ENCODE measurements at regions not wholly inside any gene's neighbourhood (a gene's known extent, or its start where the extent isn't known, plus 50 kb on each side); places are given as distances from the start of the nearest gene placed in this dataset.

GRCh38 chr5:35470866-35471265 is 146.8 kb upstream of the SPEF2 start:
- 66 to 82% methylated on average over 2 of the region's 2 CpGs for WGBS, 2 experiments (ENCODE audit: low coverage in 1 of 2, low lambda C conversion rate in 2 of 2, missing lambda C conversion rate in 2 of 2)
- H3K9me3 ChIP-seq (ENCODE audit: low read depth), result no peaks in the 10 kb centered on the region
- no peak overlapping the region for H3K4me3 ChIP-seq
- no peak overlapping the region for H2AFZ ChIP-seq
- in situ Hi-C loops (cut with MboI), result no loop called here
- no peak overlapping the region for H3K27ac ChIP-seq
- no peak overlapping the region for H3K4me2 ChIP-seq (ENCODE audit: unreplicated experiment)
- H4K20me1 ChIP-seq (ENCODE audit: insufficient read depth), result no peaks in the 10 kb centered on the region
- H3K4me1 ChIP-seq (ENCODE audit: insufficient read depth), result no peaks in the 10 kb centered on the region
- H3K9me2 ChIP-seq (ENCODE audit: insufficient read depth), result no peaks in the 10 kb centered on the region
- H3K36me3 ChIP-seq (ENCODE audit: low read depth), result no peaks in the 10 kb centered on the region
- no peak overlapping the region for H3K9ac ChIP-seq
- H3K79me2 ChIP-seq (ENCODE audit: insufficient read depth), result no peaks in the 10 kb centered on the region
- 0 out of 2 replicates have a peak, but pooled peaks cover 4% of the 10 kb centered on the region for H3K27me3 ChIP-seq (replicated peaks; ENCODE audit: insufficient read depth)
- TF ChIP-seq EZH2phosphoT487 (IDR thresholded peaks at IDR 0.05; ENCODE audit: insufficient read depth, low read depth), result no peak
- no peaks in the 10 kb centered on the region for H3F3A ChIP-seq (ENCODE audit: insufficient read depth)
- DNase-seq, result peak; percentile 50

GRCh38 chr5:35468811-35469210 is 148.9 kb upstream of the SPEF2 start:
- in situ Hi-C loops (cut with MboI), result no loop called here
- H3K4me3 ChIP-seq, result no peak overlapping the region
- no peaks in the 10 kb centered on the region for H3K36me3 ChIP-seq (ENCODE audit: low read depth)
- H3F3A ChIP-seq (ENCODE audit: insufficient read depth), result no peaks in the 10 kb centered on the region
- H3K9me2 ChIP-seq (ENCODE audit: insufficient read depth), result no peaks in the 10 kb centered on the region
- TF ChIP-seq EZH2phosphoT487 (IDR thresholded peaks at IDR 0.05; ENCODE audit: insufficient read depth, low read depth) (no peak), EZH2 (IDR thresholded peaks at IDR 0.05; ENCODE audit: insufficient read depth, poor library complexity, severe bottlenecking) (no peak)
- 0 out of 2 replicates have a peak, but pooled peaks cover 4% of the 10 kb centered on the region for H3K27me3 ChIP-seq (replicated peaks; ENCODE audit: insufficient read depth)
- H3K4me2 ChIP-seq (ENCODE audit: unreplicated experiment), result no peak overlapping the region
- 67% methylated on average over 4 of the region's 4 CpGs for WGBS, 2 experiments (ENCODE audit: low coverage in 1 of 2, low lambda C conversion rate in 2 of 2, missing lambda C conversion rate in 2 of 2)
- H3K27ac ChIP-seq, result no peak overlapping the region
- no peaks in the 10 kb centered on the region for H4K20me1 ChIP-seq (ENCODE audit: insufficient read depth)
- no peaks in the 10 kb centered on the region for H3K9me3 ChIP-seq (ENCODE audit: low read depth)
- no peaks in the 10 kb centered on the region for H3K4me1 ChIP-seq (ENCODE audit: insufficient read depth)
- DNase-seq, result no peak
- H3K79me2 ChIP-seq (ENCODE audit: insufficient read depth), result no peaks in the 10 kb centered on the region
- H3K9ac ChIP-seq, result no peak overlapping the region
- no peak overlapping the region for H2AFZ ChIP-seq

- H3K4me3 ChIP-seq, result no peak overlapping the region
- no peaks in the 10 kb centered on the region for H3K4me1 ChIP-seq (ENCODE audit: insufficient read depth)
- no peaks in the 10 kb centered on the region for H3K36me3 ChIP-seq (ENCODE audit: low read depth)
- H3K9me3 ChIP-seq (ENCODE audit: low read depth), result no peaks in the 10 kb centered on the region
- no peaks in the 10 kb centered on the region for H3K79me2 ChIP-seq (ENCODE audit: insufficient read depth)
- in situ Hi-C loops (cut with MboI), result no loop called here
- H3K9ac ChIP-seq, result no peak overlapping the region
- WGBS, 2 experiments (ENCODE audit: low coverage in 1 of 2, low lambda C conversion rate in 2 of 2, missing lambda C conversion rate in 2 of 2), result 88 to 89% methylated on average over 5 of the region's 5 CpGs
- DNase-seq, result no peak
- H3F3A ChIP-seq (ENCODE audit: insufficient read depth), result no peaks in the 10 kb centered on the region
- no peaks in the 10 kb centered on the region for H4K20me1 ChIP-seq (ENCODE audit: insufficient read depth)
- no peaks in the 10 kb centered on the region for H3K9me2 ChIP-seq (ENCODE audit: insufficient read depth)
- no peak for TF ChIP-seq EZH2 (IDR thresholded peaks at IDR 0.05; ENCODE audit: insufficient read depth, poor library complexity, severe bottlenecking)
- no peak for TF ChIP-seq EZH2phosphoT487 (IDR thresholded peaks at IDR 0.05; ENCODE audit: insufficient read depth, low read depth)
- no peak overlapping the region for H3K4me2 ChIP-seq (ENCODE audit: unreplicated experiment)
- 0 out of 2 replicates have a peak, but pooled peaks cover 4% of the 10 kb centered on the region for H3K27me3 ChIP-seq (replicated peaks; ENCODE audit: insufficient read depth)
- H3K27ac ChIP-seq, result no peak overlapping the region
- H2AFZ ChIP-seq, result no peak overlapping the region
Measured at GRCh38 chr5:35466746-35467145, 150.9 kb upstream of the SPEF2 start.

- H3K36me3 ChIP-seq (ENCODE audit: low read depth), result no peaks in the 10 kb centered on the region
- in situ Hi-C loops (cut with MboI), result no loop called here
- no peaks in the 10 kb centered on the region for H3K9me2 ChIP-seq (ENCODE audit: insufficient read depth)
- 0 out of 2 replicates have a peak, but pooled peaks cover 4% of the 10 kb centered on the region for H3K27me3 ChIP-seq (replicated peaks; ENCODE audit: insufficient read depth)
- H3K4me3 ChIP-seq, result no peak overlapping the region
- H4K20me1 ChIP-seq (ENCODE audit: insufficient read depth), result no peaks in the 10 kb centered on the region
- H3K79me2 ChIP-seq (ENCODE audit: insufficient read depth), result no peaks in the 10 kb centered on the region
- H3K4me1 ChIP-seq (ENCODE audit: insufficient read depth), result no peaks in the 10 kb centered on the region
- peak; percentile 23 for DNase-seq
- no peaks in the 10 kb centered on the region for H3F3A ChIP-seq (ENCODE audit: insufficient read depth)
- H3K9me3 ChIP-seq (ENCODE audit: low read depth), result no peaks in the 10 kb centered on the region
- no peak overlapping the region for H3K9ac ChIP-seq
- no peak overlapping the region for H3K4me2 ChIP-seq (ENCODE audit: unreplicated experiment)
- TF ChIP-seq EZH2phosphoT487 (IDR thresholded peaks at IDR 0.05; ENCODE audit: insufficient read depth, low read depth) (no peak), EZH2 (IDR thresholded peaks at IDR 0.05; ENCODE audit: insufficient read depth, poor library complexity, severe bottlenecking) (no peak)
- H3K27ac ChIP-seq, result no peak overlapping the region
- no peak overlapping the region for H2AFZ ChIP-seq
- 16% methylated on average over 2 of the region's 2 CpGs for WGBS, 2 experiments (ENCODE audit: low coverage in 1 of 2, low lambda C conversion rate in 2 of 2, missing lambda C conversion rate in 2 of 2)
Measured at GRCh38 chr5:35464757-35465156, 152.9 kb upstream of the SPEF2 start.

GRCh38 chr5:35461530-35461929 is 156.1 kb upstream of the SPEF2 start:
- no peaks in the 10 kb centered on the region for H3K4me1 ChIP-seq (ENCODE audit: insufficient read depth)
- H2AFZ ChIP-seq, result no peak overlapping the region
- DNase-seq, result peak; percentile 21
- H3K4me2 ChIP-seq (ENCODE audit: unreplicated experiment), result no peak overlapping the region
- no peak for TF ChIP-seq EZH2phosphoT487 (IDR thresholded peaks at IDR 0.05; ENCODE audit: insufficient read depth, low read depth)
- no peak for TF ChIP-seq EZH2 (IDR thresholded peaks at IDR 0.05; ENCODE audit: insufficient read depth, poor library complexity, severe bottlenecking)
- H3K27ac ChIP-seq, result no peak overlapping the region
- H3K79me2 ChIP-seq (ENCODE audit: insufficient read depth), result no peaks in the 10 kb centered on the region
- no peaks in the 10 kb centered on the region for H4K20me1 ChIP-seq (ENCODE audit: insufficient read depth)
- no peaks in the 10 kb centered on the region for H3K9me3 ChIP-seq (ENCODE audit: low read depth)
- in situ Hi-C loops (cut with MboI), result no loop called here
- H3K27me3 ChIP-seq (replicated peaks; ENCODE audit: insufficient read depth), result 0 out of 2 replicates have a peak, but pooled peaks cover 4% of the 10 kb centered on the region
- H3F3A ChIP-seq (ENCODE audit: insufficient read depth), result no peaks in the 10 kb centered on the region
- 77 to 78% methylated on average over 2 of the region's 2 CpGs for WGBS, 2 experiments (ENCODE audit: low coverage in 1 of 2, low lambda C conversion rate in 2 of 2, missing lambda C conversion rate in 2 of 2)
- H3K4me3 ChIP-seq, result no peak overlapping the region
- H3K36me3 ChIP-seq (ENCODE audit: low read depth), result no peaks in the 10 kb centered on the region
- no peak overlapping the region for H3K9ac ChIP-seq
- H3K9me2 ChIP-seq (ENCODE audit: insufficient read depth), result no peaks in the 10 kb centered on the region
